ENCODE measurements at regions not wholly inside any gene's neighbourhood (a gene's known extent, or its start where the extent isn't known, plus 50 kb on each side); places are given as distances from the start of the nearest gene placed in this dataset.

DNA sequence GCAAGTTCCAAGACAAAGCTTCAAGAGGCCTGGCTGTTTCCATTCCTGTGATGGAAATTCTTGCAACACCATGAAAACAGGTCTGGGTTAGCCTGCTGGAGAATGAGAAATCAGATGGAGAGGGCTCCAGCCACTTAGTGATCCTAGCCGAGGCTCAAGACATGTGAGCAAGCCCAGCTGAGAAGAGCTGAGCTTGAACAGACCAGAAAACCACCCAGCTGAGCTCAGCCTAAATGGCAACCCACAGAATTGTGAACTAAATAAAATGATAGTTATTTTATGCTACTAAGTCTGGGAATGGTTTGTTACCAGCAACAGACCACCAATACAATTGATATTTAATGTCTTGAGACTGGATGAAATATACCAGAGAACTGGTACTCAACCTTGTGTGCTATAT lies 494.5 kb downstream of the RMST start:
- TF ChIP-seq, protein P1, sequence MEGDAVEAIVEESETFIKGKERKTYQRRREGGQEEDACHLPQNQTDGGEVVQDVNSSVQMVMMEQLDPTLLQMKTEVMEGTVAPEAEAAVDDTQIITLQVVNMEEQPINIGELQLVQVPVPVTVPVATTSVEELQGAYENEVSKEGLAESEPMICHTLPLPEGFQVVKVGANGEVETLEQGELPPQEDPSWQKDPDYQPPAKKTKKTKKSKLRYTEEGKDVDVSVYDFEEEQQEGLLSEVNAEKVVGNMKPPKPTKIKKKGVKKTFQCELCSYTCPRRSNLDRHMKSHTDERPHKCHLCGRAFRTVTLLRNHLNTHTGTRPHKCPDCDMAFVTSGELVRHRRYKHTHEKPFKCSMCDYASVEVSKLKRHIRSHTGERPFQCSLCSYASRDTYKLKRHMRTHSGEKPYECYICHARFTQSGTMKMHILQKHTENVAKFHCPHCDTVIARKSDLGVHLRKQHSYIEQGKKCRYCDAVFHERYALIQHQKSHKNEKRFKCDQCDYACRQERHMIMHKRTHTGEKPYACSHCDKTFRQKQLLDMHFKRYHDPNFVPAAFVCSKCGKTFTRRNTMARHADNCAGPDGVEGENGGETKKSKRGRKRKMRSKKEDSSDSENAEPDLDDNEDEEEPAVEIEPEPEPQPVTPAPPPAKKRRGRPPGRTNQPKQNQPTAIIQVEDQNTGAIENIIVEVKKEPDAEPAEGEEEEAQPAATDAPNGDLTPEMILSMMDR (IDR thresholded peaks at IDR 0.05): no peak
- TF ChIP-seq JUND (IDR thresholded peaks at IDR 0.05): no peak
- TF ChIP-seq GABPA (IDR thresholded peaks at IDR 0.05; ENCODE audit: low read depth): no peak
- TF ChIP-seq POLR2AphosphoS5 (IDR thresholded peaks at IDR 0.05; ENCODE audit: low read depth, low read length): no peak
- TF ChIP-seq RFX5 (IDR thresholded peaks at IDR 0.05; ENCODE audit: low read length): no peak
- TF ChIP-seq, protein P2, sequence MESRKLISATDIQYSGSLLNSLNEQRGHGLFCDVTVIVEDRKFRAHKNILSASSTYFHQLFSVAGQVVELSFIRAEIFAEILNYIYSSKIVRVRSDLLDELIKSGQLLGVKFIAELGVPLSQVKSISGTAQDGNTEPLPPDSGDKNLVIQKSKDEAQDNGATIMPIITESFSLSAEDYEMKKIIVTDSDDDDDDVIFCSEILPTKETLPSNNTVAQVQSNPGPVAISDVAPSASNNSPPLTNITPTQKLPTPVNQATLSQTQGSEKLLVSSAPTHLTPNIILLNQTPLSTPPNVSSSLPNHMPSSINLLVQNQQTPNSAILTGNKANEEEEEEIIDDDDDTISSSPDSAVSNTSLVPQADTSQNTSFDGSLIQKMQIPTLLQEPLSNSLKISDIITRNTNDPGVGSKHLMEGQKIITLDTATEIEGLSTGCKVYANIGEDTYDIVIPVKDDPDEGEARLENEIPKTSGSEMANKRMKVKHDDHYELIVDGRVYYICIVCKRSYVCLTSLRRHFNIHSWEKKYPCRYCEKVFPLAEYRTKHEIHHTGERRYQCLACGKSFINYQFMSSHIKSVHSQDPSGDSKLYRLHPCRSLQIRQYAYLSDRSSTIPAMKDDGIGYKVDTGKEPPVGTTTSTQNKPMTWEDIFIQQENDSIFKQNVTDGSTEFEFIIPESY (IDR thresholded peaks at IDR 0.05; ENCODE audit: borderline replicate concordance, low read depth): no peak
- TF ChIP-seq TEAD4 (IDR thresholded peaks at IDR 0.05; ENCODE audit: borderline replicate concordance, insufficient read depth): no peak
- TF ChIP-seq EP300 (IDR thresholded peaks at IDR 0.05; ENCODE audit: borderline replicate concordance in 1 of 2, low read depth in 1 of 2, low read length in 1 of 2): no peak
- TF ChIP-seq RCOR1 (IDR thresholded peaks at IDR 0.05; ENCODE audit: low read length): no peak
- TF ChIP-seq SMC3 (IDR thresholded peaks at IDR 0.05; ENCODE audit: low read depth, low read length): no peak
- TF ChIP-seq, protein P3, sequence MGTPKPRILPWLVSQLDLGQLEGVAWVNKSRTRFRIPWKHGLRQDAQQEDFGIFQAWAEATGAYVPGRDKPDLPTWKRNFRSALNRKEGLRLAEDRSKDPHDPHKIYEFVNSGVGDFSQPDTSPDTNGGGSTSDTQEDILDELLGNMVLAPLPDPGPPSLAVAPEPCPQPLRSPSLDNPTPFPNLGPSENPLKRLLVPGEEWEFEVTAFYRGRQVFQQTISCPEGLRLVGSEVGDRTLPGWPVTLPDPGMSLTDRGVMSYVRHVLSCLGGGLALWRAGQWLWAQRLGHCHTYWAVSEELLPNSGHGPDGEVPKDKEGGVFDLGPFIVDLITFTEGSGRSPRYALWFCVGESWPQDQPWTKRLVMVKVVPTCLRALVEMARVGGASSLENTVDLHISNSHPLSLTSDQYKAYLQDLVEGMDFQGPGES (IDR thresholded peaks at IDR 0.05; ENCODE audit: low read depth, low read length): no peak
- no peak for TF ChIP-seq EZH2phosphoT487 (IDR thresholded peaks at IDR 0.05; ENCODE audit: borderline replicate concordance, low read depth)

Data from SK-N-SH (cell line).